Hepatocyte (in vitro differentiated cells): ENCODE measurements at regions not wholly inside any gene's neighbourhood (a gene's known extent, or its start where the extent isn't known, plus 50 kb on each side); places are given as distances from the start of the nearest gene placed in this dataset.

ENCODE experiments used
- CTCF ChIP-seq: fragments of 200-600 bp; sonication (generic); IDR thresholded peaks from 2 replicates; pipeline ENCODE4 v1.5.1; 2016; ENCODE audit warnings: antibody characterized with exemption, mild to moderate bottlenecking; ENCODE audit not compliant: poor library complexity
- EZH2 ChIP-seq: fragments of 200-600 bp; sonication (generic); IDR thresholded peaks from 2 replicates; pipeline ENCODE4 v1.6.1; 2016; ENCODE audit warnings: antibody characterized with exemption, mild to moderate bottlenecking, borderline replicate concordance
- EZH2phosphoT487 ChIP-seq: fragments of 200-600 bp; sonication (generic); IDR thresholded peaks from one replicate; pipeline ENCODE4 v1.6.1; 2018; ENCODE audit warnings: antibody characterized with exemption, mild to moderate bottlenecking, low read depth, moderate library complexity; ENCODE audit not compliant: unreplicated experiment, severe bottlenecking

- TF ChIP-seq EZH2 (no peak), CTCF (no peak), EZH2phosphoT487 (no peak)
These were observed 637.6 kb upstream of the EPHA5 start for GRCh38 chr4:66307641-66308438.
